GM21423 (cell line): ENCODE measurements at regions not wholly inside any gene's neighbourhood (a gene's known extent, or its start where the extent isn't known, plus 50 kb on each side); places are given as distances from the start of the nearest gene placed in this dataset.
"Not testable (repeated sequence)": the region's sequence is repeated elsewhere in the genome, so short reads cannot be mapped to it uniquely, and the experiment has no call there.

Source experiments
- ATAC-seq: cut with Tn5 transposase; IDR thresholded peaks from one replicate; pipeline ENCODE4 v1.9.1; 2021; ENCODE audit warnings: mild to moderate bottlenecking, moderate library complexity; ENCODE audit not compliant: unreplicated experiment

DNA sequence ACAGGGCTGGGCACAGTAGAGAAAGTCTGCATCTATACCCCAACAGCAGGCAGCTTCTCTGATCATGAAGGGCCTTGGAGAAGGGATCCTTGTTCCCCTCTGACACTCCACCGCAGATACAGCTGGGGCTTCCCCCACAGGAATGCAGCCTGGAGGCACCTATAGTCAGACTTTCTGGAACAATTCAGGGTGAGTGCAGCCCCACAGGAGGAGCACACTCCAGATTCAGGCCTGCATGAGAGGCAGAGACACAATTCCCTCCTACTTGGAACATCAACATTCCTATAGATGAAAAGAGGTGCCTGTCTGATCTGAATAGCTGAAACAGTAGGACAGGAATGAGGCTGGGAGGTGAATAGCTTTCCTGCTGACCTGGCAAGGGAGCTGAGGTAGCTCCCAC, 1298.0 kb upstream of the CNTN5 start:
- no peak for ATAC-seq

DNA sequence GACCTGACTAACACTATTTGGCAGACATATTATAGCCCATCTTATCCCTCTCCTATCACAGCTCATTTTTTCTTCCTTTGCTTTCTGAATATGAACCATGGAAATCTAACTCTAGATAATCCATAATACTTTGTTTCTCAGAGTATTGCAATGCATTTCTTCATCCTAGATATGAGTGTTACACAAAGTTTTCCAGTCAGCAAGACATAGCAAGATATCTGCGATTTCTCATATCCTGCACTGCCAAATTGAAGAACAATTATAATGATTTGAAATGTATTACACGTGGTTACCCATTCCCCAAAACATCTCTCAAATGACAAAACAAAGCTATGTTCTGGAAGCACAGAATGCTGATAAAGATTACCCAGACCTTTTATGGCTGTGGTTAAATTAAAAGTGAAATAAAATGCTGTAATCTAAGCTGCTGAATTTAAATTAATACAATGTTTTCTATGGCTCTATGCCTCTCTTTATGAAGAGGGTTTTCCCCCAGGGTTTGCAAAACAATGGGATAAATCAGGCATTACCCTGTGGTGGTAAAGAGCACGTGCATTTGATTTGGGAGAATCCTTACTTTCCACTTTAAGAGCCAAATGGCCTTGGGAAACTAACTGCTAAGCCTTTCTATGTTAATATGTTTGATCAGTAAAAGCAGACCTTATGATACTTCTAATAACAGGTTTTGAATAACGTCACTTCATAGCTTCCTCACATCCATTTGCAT, 1291.0 kb upstream of the CNTN5 start:
- ATAC-seq, result no peak

DNA sequence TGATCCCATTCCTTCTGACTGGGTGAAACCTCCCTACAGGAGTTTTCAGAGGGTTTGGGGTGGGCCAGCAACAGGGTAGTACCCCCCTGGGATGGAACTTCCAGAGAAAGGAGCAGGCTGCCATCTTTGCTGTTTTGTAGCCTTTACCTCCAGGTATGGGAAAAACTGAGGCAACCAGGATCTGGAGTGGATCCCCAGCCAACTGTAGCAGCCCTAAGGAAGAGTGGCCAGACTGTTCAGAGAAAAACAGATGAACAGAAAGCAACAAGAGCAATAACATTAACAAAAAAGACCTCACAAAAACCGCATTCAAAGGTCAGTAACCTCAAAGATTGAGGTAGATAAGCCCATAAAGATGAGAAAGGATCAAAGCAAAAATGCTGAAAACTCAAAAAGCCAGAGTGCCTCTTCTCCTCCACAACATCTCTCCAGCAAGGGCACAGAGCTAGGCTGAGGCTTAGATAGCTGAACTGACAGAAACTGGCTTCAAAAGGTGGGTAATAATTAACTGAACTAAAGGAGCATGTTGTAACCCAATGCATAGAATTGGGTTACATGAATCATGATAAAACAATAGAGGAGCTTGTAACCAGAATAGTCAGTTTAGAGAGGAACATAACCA, 1288.6 kb upstream of the CNTN5 start:
- no peak for ATAC-seq

GRCh38 chr11:97738751-97739150, 1282.0 kb upstream of the CNTN5 start:
- ATAC-seq, result no peak

DNA sequence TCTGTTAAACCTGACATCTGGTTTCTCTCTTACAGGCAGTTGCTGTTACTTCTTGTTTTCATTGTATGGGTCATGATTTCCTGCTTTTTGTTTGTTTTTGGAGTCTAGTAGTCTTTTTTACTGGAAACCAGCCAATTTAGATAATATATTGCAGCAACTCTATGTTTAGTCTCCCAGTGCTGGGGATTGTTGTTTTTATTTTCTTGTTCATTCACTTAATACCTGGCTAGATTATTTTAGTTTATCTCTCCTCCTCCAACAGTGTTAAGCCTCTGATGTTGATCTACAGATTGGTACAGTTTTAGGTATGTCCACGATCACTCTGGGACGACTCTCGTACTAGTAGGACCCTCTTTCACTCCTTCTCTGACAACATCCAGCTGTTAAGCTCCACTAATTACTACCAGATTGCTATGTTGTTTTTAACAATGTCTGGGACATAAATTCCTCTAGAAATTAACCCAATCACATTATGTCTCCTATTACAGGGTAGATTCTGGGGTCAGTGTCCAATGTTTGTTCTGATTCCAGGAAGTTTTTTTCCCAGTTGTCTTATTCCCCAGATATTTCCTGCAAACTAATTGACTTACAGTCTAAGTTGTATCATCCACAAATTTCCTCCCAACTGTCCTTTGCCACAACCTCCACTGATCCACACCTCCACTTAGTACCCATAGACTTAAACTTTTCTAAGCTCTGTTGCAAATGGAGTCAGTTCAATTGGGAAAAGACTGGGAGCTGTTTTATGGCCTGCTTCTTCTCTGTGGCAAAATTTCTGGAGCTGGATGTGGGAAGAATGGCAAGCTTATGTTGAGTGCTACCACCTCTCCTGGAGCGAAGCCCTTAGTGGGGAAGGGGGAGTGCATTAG, 1280.6 kb upstream of the CNTN5 start:
- no peak for ATAC-seq

DNA sequence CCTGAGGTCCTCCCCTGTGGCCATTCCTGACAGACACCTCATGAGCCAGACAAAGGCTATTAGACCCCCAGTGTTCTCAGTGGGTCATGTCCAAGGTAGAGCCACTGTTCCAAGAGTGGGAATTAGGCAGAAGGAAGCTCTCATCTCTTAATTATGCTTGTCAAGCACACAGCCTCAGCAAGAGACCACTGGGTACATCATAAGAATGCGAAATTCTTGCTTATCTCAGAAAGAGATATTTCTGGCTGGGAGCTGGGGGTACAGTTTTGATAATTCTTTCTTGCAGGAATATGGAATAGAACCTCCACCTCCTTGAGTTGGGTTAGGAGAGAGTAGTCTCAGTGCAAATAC, 1280.0 kb upstream of the CNTN5 start:
- ATAC-seq, result no peak

DNA sequence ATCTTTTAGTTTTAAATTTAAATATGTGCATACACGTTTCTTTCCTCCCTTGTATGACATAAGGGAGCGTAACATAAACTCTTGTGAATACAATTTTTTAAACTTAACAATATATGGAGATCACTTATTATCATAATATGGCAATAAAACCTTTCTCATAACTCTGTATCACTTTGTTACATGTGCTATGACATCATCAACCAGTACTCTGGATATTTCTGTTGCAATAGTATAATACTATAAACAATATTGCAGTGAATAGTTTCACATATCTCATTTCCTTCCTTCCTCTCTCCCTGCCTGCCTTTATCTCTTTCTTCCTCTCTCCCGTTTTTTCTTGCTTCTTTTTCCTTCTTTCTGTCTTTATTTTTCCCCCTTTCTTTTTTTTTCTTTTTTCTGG, 1278.0 kb upstream of the CNTN5 start:
- no peak for ATAC-seq

DNA sequence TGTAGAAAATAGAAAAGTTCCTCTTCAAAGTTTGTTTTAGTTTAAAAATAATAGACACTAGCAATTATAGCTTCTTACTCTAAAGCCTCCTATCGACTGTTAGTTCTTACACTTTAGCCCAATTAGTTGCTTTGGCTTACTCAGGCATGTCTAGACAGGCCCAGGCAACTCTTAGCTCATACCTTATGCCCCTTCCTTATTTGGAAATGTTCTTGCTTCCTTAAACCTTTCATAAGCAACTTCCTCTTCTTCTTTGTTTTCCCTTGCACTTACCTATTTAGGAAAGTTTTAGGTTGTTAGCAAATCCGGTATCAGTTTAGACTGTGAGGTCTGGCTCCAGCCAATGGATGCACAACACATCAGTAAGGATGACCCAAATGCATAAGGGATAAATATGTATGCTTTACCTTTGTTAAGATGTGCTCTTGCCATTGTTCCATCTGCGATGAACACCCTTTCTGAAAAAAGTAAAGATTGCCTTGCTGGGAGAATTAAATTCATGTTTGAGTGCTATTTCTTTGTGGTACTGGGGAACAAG, 1277.5 kb upstream of the CNTN5 start:
- no peak for ATAC-seq

GRCh38 chr11:97745515-97746050, 1275.2 kb upstream of the CNTN5 start:
- no peak for ATAC-seq

- ATAC-seq, result no peak
Measured at GRCh38 chr11:97746818-97747217, 1273.9 kb upstream of the CNTN5 start.

- ATAC-seq, result no peak
Measured at GRCh38 chr11:97751405-97751804, 1269.3 kb upstream of the CNTN5 start.

DNA sequence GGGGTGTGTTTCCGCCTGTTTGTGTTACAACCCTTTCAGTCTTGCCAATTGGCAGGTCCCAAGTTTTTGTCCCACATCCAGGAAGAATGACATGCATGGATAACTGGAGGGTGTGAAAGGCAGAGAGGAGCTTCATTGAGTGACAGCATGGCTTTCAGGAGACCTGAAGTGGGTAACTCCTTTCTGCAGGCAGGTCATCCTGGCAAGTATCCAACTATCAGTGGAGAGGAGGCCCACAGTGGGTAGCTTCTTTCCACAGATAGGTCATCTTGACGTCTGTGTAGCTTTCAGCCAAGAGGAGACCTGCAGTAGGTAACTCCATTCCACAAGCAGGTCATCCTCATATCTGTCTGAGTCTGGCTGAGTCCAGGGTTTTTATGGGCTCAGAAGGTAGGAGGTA, 1268.8 kb upstream of the CNTN5 start:
- ATAC-seq, result no peak

- no peak for ATAC-seq
Measured at GRCh38 chr11:97754976-97755375, 1265.8 kb upstream of the CNTN5 start.

DNA sequence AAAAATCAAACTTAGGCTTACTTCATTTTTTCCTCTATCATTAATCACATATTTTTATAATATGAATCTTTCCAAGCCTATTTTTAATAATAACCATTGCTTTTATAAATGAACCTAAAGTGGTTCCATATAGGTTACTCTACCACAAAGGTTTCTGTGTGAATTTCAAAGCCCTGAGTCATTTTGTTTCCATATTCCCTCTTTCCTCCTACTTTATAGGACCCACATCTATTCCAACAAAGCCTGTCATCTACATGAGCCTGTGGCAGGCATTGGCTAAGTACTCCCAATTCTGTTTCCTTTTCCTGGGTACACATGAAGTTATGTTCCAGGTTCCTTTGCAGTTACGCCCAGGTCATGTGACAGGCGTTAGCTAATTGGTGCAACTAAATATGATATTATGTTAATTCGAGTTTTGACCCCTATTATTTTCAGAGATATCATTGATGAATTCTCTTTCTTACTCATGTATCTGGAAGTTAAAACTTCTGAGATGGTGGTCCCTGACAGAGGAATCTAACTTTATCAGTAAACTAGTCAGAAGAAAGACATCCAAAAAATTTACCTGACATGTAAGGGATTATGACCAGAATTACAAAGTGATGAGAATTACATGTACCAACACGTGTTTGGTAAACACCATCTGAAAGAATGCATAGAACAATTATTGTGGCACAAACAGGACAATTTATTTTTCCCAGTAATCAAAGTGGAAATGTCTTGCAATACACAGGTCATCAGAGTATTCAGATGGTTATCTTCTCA, 1264.0 kb upstream of the CNTN5 start:
- ATAC-seq, result no peak

GRCh38 chr11:97761175-97761574, 1259.6 kb upstream of the CNTN5 start:
- ATAC-seq, result no peak

DNA sequence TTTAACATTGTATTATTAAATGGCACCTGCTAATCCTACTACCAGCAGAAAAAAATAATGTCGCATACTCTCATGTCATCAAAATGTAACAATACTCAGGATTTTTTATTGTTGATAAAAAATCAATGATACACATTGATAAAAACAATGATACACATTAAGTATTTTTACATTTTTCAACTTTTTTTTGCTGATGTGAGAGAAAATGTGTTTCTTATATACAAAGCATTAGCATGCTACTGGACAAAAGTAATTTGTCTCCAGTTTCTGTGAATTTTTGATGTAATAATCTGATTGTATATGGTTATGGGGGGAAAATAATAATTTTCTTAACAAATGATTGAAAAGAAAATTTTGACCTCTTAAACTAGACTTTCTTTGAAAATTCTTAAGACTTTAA, 1256.6 kb upstream of the CNTN5 start:
- no peak for ATAC-seq

GRCh38 chr11:97764605-97765004, 1256.1 kb upstream of the CNTN5 start:
- ATAC-seq, result no peak

GRCh38 chr11:97770570-97770969, 1250.2 kb upstream of the CNTN5 start:
- no peak for ATAC-seq

GRCh38 chr11:97772705-97773104, 1248.0 kb upstream of the CNTN5 start:
- ATAC-seq, result no peak

DNA sequence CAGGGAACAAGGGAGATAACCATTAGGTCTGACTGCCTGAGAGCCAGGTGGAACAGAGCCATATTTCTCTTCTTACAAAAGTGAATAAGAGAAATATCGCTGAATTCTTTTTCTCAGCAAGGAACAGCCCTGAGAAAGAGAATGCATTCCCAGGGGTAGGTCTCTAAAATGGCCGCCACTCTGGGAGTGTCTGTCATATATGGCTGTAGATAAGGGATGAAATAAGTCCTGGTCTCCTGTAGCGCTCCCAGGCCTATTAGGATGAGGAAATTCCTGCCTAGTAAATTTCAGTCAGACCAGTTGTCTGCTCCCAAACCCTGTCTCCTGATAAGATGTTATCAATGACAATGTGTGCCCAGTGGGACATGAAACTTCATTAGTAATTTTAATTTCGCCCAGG, 1236.4 kb upstream of the CNTN5 start:
- not testable (repeated sequence) for ATAC-seq

- no peak for ATAC-seq
Measured at GRCh38 chr11:97786961-97787360, 1233.8 kb upstream of the CNTN5 start.
